SK-N-SH (cell line): ENCODE measurements at regions not wholly inside any gene's neighbourhood (a gene's known extent, or its start where the extent isn't known, plus 50 kb on each side); places are given as distances from the start of the nearest gene placed in this dataset.

Source experiments
- CTCF ChIP-seq: fragments of 200-600 bp; sonication (generic); IDR thresholded peaks from 2 replicates; pipeline ENCODE4 v1.6.1; 2017; ENCODE audit warnings: antibody characterized with exemption, mild to moderate bottlenecking, moderate library complexity
- EP300 ChIP-seq, 2 experiments: IDR thresholded peaks; 2 replicates each; pipeline versions ENCODE4 v1.4.0 to v1.6.1; 2012; ENCODE audit warnings: borderline replicate concordance in 1 of 2, low read depth in 1 of 2, low read length in 1 of 2
- EZH2phosphoT487 ChIP-seq: fragments of 200-600 bp; sonication (generic); IDR thresholded peaks from 2 replicates; pipeline ENCODE4 v1.6.1; 2017; ENCODE audit warnings: low read depth, mixed run types, mild to moderate bottlenecking, antibody characterized with exemption, moderate library complexity, borderline replicate concordance
- FOSL2 ChIP-seq: IDR thresholded peaks from 2 replicates; pipeline ENCODE4 v1.4.0; 2012; ENCODE audit warnings: low read depth, mild to moderate bottlenecking, moderate library complexity, borderline replicate concordance
- GABPA ChIP-seq: IDR thresholded peaks from 2 replicates; pipeline ENCODE4 v1.4.0; 2012; ENCODE audit warnings: low read depth, mild to moderate bottlenecking
- MXI1 ChIP-seq: IDR thresholded peaks from 2 replicates; pipeline ENCODE4 v1.6.1; 2012; ENCODE audit warnings: mild to moderate bottlenecking, low read depth, low read length, improper control_type of control experiment
- NRF1 ChIP-seq: IDR thresholded peaks from 2 replicates; pipeline ENCODE4 v1.6.1; 2012; ENCODE audit warnings: low read depth, mild to moderate bottlenecking, low read length
- RAD21 ChIP-seq: IDR thresholded peaks from 2 replicates; pipeline ENCODE4 v1.6.1; 2012; ENCODE audit warnings: mild to moderate bottlenecking, low read length
- RXRA ChIP-seq: IDR thresholded peaks from 2 replicates; pipeline ENCODE4 v1.4.0; 2012; ENCODE audit warnings: low read depth, mild to moderate bottlenecking, borderline replicate concordance
- TAF1 ChIP-seq: IDR thresholded peaks from 2 replicates; pipeline ENCODE4 v1.6.1; 2012; ENCODE audit warnings: low read depth, mild to moderate bottlenecking, low read length, moderate library complexity, borderline replicate concordance
- YY1 ChIP-seq: IDR thresholded peaks from 2 replicates; pipeline ENCODE4 v1.4.0; 2012; ENCODE audit warnings: low read depth, mild to moderate bottlenecking
- TF ChIP-seq, protein P1 (sequence below): IDR thresholded peaks from 2 replicates; pipeline ENCODE4 v1.6.1; 2012; ENCODE audit warnings: mild to moderate bottlenecking, low read depth, low read length, moderate library complexity
- TF ChIP-seq, protein P2 (sequence below): IDR thresholded peaks from 2 replicates; pipeline ENCODE4 v1.4.0; 2012; ENCODE audit warnings: low read depth

DNA sequence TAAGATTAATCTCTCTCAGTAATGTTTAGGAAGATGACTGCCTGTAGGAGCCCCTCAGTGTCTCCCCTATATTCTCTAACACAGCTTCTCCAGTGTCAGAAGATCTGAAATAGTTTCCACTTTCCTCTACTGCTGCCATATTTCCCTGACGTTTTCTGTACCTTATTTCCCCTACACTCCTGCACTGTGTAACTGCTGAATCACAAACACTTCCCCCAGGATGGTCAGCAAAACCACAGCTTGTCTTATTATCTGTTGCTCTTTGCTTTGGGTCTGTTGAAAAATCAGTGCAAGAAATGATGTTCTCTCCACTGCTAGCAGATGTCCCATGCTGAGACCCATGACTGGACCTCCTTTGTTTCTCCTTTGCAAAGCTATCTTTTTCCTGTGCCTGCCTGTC lies 441.7 kb downstream of the EPHA4 start:
- TF ChIP-seq CTCF (no peak), RXRA (no peak), YY1 (no peak), RAD21 (no peak), GABPA (no peak), MXI1 (no peak), TAF1 (no peak), FOSL2 (no peak), EZH2phosphoT487 (no peak), NRF1 (no peak), EP300 (IDR thresholded peaks at IDR 0.05; ENCODE audit: borderline replicate concordance in 1 of 2, low read depth in 1 of 2, low read length in 1 of 2) (no peak)
- TF ChIP-seq, protein P1, sequence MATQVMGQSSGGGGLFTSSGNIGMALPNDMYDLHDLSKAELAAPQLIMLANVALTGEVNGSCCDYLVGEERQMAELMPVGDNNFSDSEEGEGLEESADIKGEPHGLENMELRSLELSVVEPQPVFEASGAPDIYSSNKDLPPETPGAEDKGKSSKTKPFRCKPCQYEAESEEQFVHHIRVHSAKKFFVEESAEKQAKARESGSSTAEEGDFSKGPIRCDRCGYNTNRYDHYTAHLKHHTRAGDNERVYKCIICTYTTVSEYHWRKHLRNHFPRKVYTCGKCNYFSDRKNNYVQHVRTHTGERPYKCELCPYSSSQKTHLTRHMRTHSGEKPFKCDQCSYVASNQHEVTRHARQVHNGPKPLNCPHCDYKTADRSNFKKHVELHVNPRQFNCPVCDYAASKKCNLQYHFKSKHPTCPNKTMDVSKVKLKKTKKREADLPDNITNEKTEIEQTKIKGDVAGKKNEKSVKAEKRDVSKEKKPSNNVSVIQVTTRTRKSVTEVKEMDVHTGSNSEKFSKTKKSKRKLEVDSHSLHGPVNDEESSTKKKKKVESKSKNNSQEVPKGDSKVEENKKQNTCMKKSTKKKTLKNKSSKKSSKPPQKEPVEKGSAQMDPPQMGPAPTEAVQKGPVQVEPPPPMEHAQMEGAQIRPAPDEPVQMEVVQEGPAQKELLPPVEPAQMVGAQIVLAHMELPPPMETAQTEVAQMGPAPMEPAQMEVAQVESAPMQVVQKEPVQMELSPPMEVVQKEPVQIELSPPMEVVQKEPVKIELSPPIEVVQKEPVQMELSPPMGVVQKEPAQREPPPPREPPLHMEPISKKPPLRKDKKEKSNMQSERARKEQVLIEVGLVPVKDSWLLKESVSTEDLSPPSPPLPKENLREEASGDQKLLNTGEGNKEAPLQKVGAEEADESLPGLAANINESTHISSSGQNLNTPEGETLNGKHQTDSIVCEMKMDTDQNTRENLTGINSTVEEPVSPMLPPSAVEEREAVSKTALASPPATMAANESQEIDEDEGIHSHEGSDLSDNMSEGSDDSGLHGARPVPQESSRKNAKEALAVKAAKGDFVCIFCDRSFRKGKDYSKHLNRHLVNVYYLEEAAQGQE, result no peak
- TF ChIP-seq, protein P2, sequence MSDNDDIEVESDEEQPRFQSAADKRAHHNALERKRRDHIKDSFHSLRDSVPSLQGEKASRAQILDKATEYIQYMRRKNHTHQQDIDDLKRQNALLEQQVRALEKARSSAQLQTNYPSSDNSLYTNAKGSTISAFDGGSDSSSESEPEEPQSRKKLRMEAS, result no peak
